HepG2 (cell line): ENCODE measurements at regions not wholly inside any gene's neighbourhood (a gene's known extent, or its start where the extent isn't known, plus 50 kb on each side); places are given as distances from the start of the nearest gene placed in this dataset.

ENCODE experiments used
- CTCF ChIP-seq: sonication (generic); formaldehyde crosslinking; IDR thresholded peaks from 2 replicates; pipeline ENCODE4 v1.5.0; 2020; ENCODE audit warnings: mild to moderate bottlenecking, missing genetic modification reagents, moderate library complexity
- ESRRA ChIP-seq: sonication (generic); formaldehyde crosslinking; IDR thresholded peaks from 2 replicates; pipeline ENCODE4 v1.5.1; 2020; ENCODE audit warnings: mild to moderate bottlenecking, low read depth, missing genetic modification reagents
- FOXO4 ChIP-seq: sonication (generic); formaldehyde crosslinking; conservative IDR thresholded peaks from 2 replicates; pipeline ENCODE4 v1.8.1; 2023; ENCODE audit warnings: missing genetic modification reagents
- GABPB1 ChIP-seq: IDR thresholded peaks from 2 replicates; pipeline ENCODE4 v1.6.1; 2016; ENCODE audit warnings: mild to moderate bottlenecking, missing genetic modification reagents, moderate library complexity, missing compliant biosample characterization
- JUNB ChIP-seq: sonication (generic); formaldehyde crosslinking; IDR thresholded peaks from 2 replicates; pipeline ENCODE4 v1.8.0; 2022; ENCODE audit warnings: missing genetic modification reagents, mild to moderate bottlenecking, borderline replicate concordance
- JUND ChIP-seq: sonication (generic); formaldehyde crosslinking; IDR thresholded peaks from 2 replicates; pipeline ENCODE4 v1.8.0; 2022; ENCODE audit warnings: mild to moderate bottlenecking, missing genetic modification reagents
- MAZ ChIP-seq, 2 experiments: sonication (generic) in 1 of 2; formaldehyde crosslinking in 1 of 2; IDR thresholded peaks; 2 replicates each; pipeline versions ENCODE4 v1.5.0 to v1.6.1; 2012 to 2020; ENCODE audit warnings: low read depth in 2 of 2, mild to moderate bottlenecking in 2 of 2, borderline replicate concordance in 1 of 2, improper control_type of control experiment in 1 of 2, low read length in 1 of 2, missing genetic modification reagents in 1 of 2, moderate library complexity in 1 of 2
- NFKB2 ChIP-seq: sonication (generic); formaldehyde crosslinking; IDR thresholded peaks from 2 replicates; pipeline ENCODE4 v1.4.0; 2020; ENCODE audit warnings: missing genetic modification reagents, borderline replicate concordance
- POLR2AphosphoS5 ChIP-seq: IDR thresholded peaks from 2 replicates; pipeline ENCODE4 v1.6.1; 2012; ENCODE audit warnings: low read depth, low read length
- SRSF4 ChIP-seq: fragments of 200-400 bp; formaldehyde crosslinking; IDR thresholded peaks from one replicate; pipeline ENCODE4 v1.6.1; 2018; ENCODE audit warnings: mild to moderate bottlenecking, low read depth, low read length, moderate library complexity; ENCODE audit not compliant: poor library complexity, severe bottlenecking
- TARDBP ChIP-seq: sonication (generic); formaldehyde crosslinking; IDR thresholded peaks from 2 replicates; pipeline ENCODE4 v1.8.0; 2022; ENCODE audit warnings: mild to moderate bottlenecking, missing genetic modification reagents
- TBP ChIP-seq: sonication (generic); formaldehyde crosslinking; IDR thresholded peaks from 2 replicates; pipeline ENCODE4 v1.5.0; 2020; ENCODE audit warnings: missing genetic modification reagents
- USF2 ChIP-seq, 2 experiments: sonication (generic) in 1 of 2; formaldehyde crosslinking in 1 of 2; IDR thresholded peaks; 2 replicates each; pipeline versions ENCODE4 v1.5.1 to v1.6.1; 2011 to 2020; ENCODE audit warnings: borderline replicate concordance in 1 of 2, low read depth in 1 of 2, low read length in 1 of 2, mild to moderate bottlenecking in 1 of 2, missing genetic modification reagents in 1 of 2, moderate library complexity in 1 of 2
- ZNF562 ChIP-seq: sonication (generic); formaldehyde crosslinking; IDR thresholded peaks from 2 replicates; pipeline ENCODE4 v1.8.0; 2022; ENCODE audit warnings: missing genetic modification reagents, borderline replicate concordance

GRCh38 chr12:92029136-92029535 is 116.5 kb downstream of the BTG1 start:
- TF ChIP-seq POLR2AphosphoS5 (no peak), JUNB (CRISPR knock-in tag) (no peak), JUND (CRISPR knock-in tag) (no peak), TBP (CRISPR knock-in tag) (no peak), ESRRA (CRISPR knock-in tag) (no peak), MAZ (IDR thresholded peaks at IDR 0.05; ENCODE audit: borderline replicate concordance, low read depth, low read length) (no peak), MAZ (CRISPR knock-in tag; IDR thresholded peaks at IDR 0.05; ENCODE audit: low read depth) (no peak), CTCF (CRISPR knock-in tag) (no peak), USF2 (IDR thresholded peaks at IDR 0.05; ENCODE audit: low read depth, low read length) (no peak), USF2 (CRISPR knock-in tag; IDR thresholded peaks at IDR 0.05; ENCODE audit: borderline replicate concordance) (no peak), GABPB1 (CRISPR knock-in tag) (no peak), ZNF562 (no peak), FOXO4 (CRISPR knock-in tag) (no peak), NFKB2 (CRISPR knock-in tag) (no peak), TARDBP (CRISPR knock-in tag) (no peak), SRSF4 (no peak)
